Mucosa of stomach (tissue), 1 donor: ENCODE measurements at regions not wholly inside any gene's neighbourhood (a gene's known extent, or its start where the extent isn't known, plus 50 kb on each side); places are given as distances from the start of the nearest gene placed in this dataset.

Experiments used
- H3K27me3 ChIP-seq: one replicate; pipeline ENCODE4 v1.7.0; 2013; ENCODE audit warnings: mild to moderate bottlenecking, low read length; ENCODE audit not compliant: control insufficient read depth, insufficient read depth
- H3K36me3 ChIP-seq: one replicate; pipeline ENCODE4 v1.7.0; 2013; ENCODE audit warnings: low read length; ENCODE audit not compliant: control insufficient read depth, insufficient read depth
- H3K4me1 ChIP-seq: one replicate; pipeline ENCODE4 v1.7.0; 2013; ENCODE audit warnings: mild to moderate bottlenecking, low read length; ENCODE audit not compliant: control insufficient read depth, insufficient read depth
- H3K4me3 ChIP-seq: one replicate; pipeline ENCODE4 v1.7.0; 2013; ENCODE audit warnings: low read length
- H3K9ac ChIP-seq: one replicate; pipeline ENCODE4 v1.7.0; 2013; ENCODE audit warnings: mild to moderate bottlenecking, low read length, moderate library complexity
- H3K9me3 ChIP-seq: one replicate; pipeline ENCODE4 v1.7.0; 2013; ENCODE audit warnings: mild to moderate bottlenecking, low read length, moderate library complexity; ENCODE audit not compliant: control insufficient read depth
- donor health status: Pancreatic carcinoma.

GRCh38 chr16:87231911-87232310 lies 85.3 kb downstream of the C16orf95 start:
- H3K9me3 ChIP-seq, result no peaks in the 10 kb centered on the region
- no peak overlapping the region for H3K4me3 ChIP-seq

GRCh38 chr16:87233928-87234327 lies 83.3 kb downstream of the C16orf95 start:
- Histone ChIP-seq H3K4me1 (no peaks in the 10 kb centered on the region), H3K9ac (no peak overlapping the region), H3K27me3 (peaks cover 2% of the 10 kb centered on the region), H3K36me3 (no peaks in the 10 kb centered on the region), H3K4me3 (no peak overlapping the region), H3K9me3 (no peaks in the 10 kb centered on the region)

More at GRCh38 chr16:87231911-87232310, 85.3 kb downstream of the C16orf95 start:
- no peaks in the 10 kb centered on the region for H3K4me1 ChIP-seq
- peaks cover 2% of the 10 kb centered on the region for H3K27me3 ChIP-seq
- H3K36me3 ChIP-seq, result no peaks in the 10 kb centered on the region
- no peak overlapping the region for H3K9ac ChIP-seq

GRCh38 chr16:87234601-87235000 lies 82.6 kb downstream of the C16orf95 start:
- Histone ChIP-seq H3K36me3 (no peaks in the 10 kb centered on the region), H3K9me3 (no peaks in the 10 kb centered on the region), H3K4me1 (no peaks in the 10 kb centered on the region), H3K4me3 (no peak overlapping the region), H3K27me3 (peaks cover 2% of the 10 kb centered on the region), H3K9ac (no peak overlapping the region)

GRCh38 chr16:87235810-87236515 lies 81.2 kb downstream of the C16orf95 start:
- Histone ChIP-seq H3K4me1 (no peaks in the 10 kb centered on the region), H3K9me3 (no peaks in the 10 kb centered on the region), H3K4me3 (no peak overlapping the region), H3K9ac (no peak overlapping the region), H3K27me3 (peaks cover 2% of the 10 kb centered on the region), H3K36me3 (no peaks in the 10 kb centered on the region)

- Histone ChIP-seq H3K4me1 (no peaks in the 10 kb centered on the region), H3K9me3 (no peaks in the 10 kb centered on the region), H3K27me3 (peaks cover 2% of the 10 kb centered on the region), H3K4me3 (no peak overlapping the region), H3K9ac (no peak overlapping the region), H3K36me3 (no peaks in the 10 kb centered on the region)
Observed at GRCh38 chr16:87236516-87237115, 80.6 kb downstream of the C16orf95 start.

- no peak overlapping the region for H3K9ac ChIP-seq
- H3K27me3 ChIP-seq, result peaks cover 5% of the 10 kb centered on the region
- H3K9me3 ChIP-seq, result no peaks in the 10 kb centered on the region
- no peaks in the 10 kb centered on the region for H3K4me1 ChIP-seq
- H3K36me3 ChIP-seq, result no peaks in the 10 kb centered on the region
- H3K4me3 ChIP-seq, result no peak overlapping the region
Observed at GRCh38 chr16:87238361-87238715, 78.9 kb downstream of the C16orf95 start.

GRCh38 chr16:87239545-87239944 lies 77.6 kb downstream of the C16orf95 start:
- Histone ChIP-seq H3K9me3 (no peaks in the 10 kb centered on the region), H3K36me3 (no peaks in the 10 kb centered on the region), H3K27me3 (peaks cover 3% of the 10 kb centered on the region), H3K4me3 (no peak overlapping the region), H3K9ac (no peak overlapping the region), H3K4me1 (no peaks in the 10 kb centered on the region)

- no peak overlapping the region for H3K4me3 ChIP-seq
- H3K9me3 ChIP-seq, result no peaks in the 10 kb centered on the region
- no peaks in the 10 kb centered on the region for H3K36me3 ChIP-seq
- H3K4me1 ChIP-seq, result no peaks in the 10 kb centered on the region
- no peak overlapping the region for H3K9ac ChIP-seq
- peaks cover 5% of the 10 kb centered on the region for H3K27me3 ChIP-seq
Observed at GRCh38 chr16:87240211-87241136, 76.7 kb downstream of the C16orf95 start.

GRCh38 chr16:87241137-87241771 lies 75.9 kb downstream of the C16orf95 start:
- Histone ChIP-seq H3K36me3 (no peaks in the 10 kb centered on the region), H3K9me3 (no peaks in the 10 kb centered on the region), H3K9ac (no peak overlapping the region), H3K27me3 (peaks cover 10% of the 10 kb centered on the region), H3K4me3 (no peak overlapping the region), H3K4me1 (no peaks in the 10 kb centered on the region)

- Histone ChIP-seq H3K36me3 (no peaks in the 10 kb centered on the region), H3K4me1 (no peaks in the 10 kb centered on the region), H3K9me3 (no peaks in the 10 kb centered on the region), H3K4me3 (no peak overlapping the region), H3K9ac (no peak overlapping the region), H3K27me3 (peaks cover 10% of the 10 kb centered on the region)
Observed at GRCh38 chr16:87243478-87243877, 73.7 kb downstream of the C16orf95 start.

- Histone ChIP-seq H3K4me3 (no peak overlapping the region), H3K4me1 (no peaks in the 10 kb centered on the region), H3K36me3 (no peaks in the 10 kb centered on the region), H3K27me3 (peaks cover 10% of the 10 kb centered on the region), H3K9ac (no peak overlapping the region), H3K9me3 (no peaks in the 10 kb centered on the region)
Observed at GRCh38 chr16:87244636-87245197, 72.5 kb downstream of the C16orf95 start.
